B cell (primary cell): ENCODE measurements at regions not wholly inside any gene's neighbourhood (a gene's known extent, or its start where the extent isn't known, plus 50 kb on each side); places are given as distances from the start of the nearest gene placed in this dataset.

Experiments used
- ATAC-seq: fragments of 200-7000 bp; cut with Tn5 transposase; one replicate; pipeline ENCODE4 v1.10.0; 2021; ENCODE audit warnings: low read depth, mild to moderate bottlenecking, moderate number of reproducible peaks, moderate library complexity
- CTCF ChIA-PET: fragments of 350-600 bp; sonication (Branson Sonifier 250); formaldehyde crosslinking; loops from one replicate; lab custom pipeline; 2021; ENCODE audit warnings: antibody characterized with exemption, inconsistent platforms; lab: Charles Lee
- POLR2A ChIA-PET: fragments of 350-600 bp; sonication (Branson Sonifier 250); formaldehyde crosslinking; loops from one replicate; lab custom pipeline; 2021; ENCODE audit warnings: antibody characterized with exemption; lab: Charles Lee
- DNase-seq: peaks from one replicate; pipeline ENCODE4 v3.0.0; 2013
- H2AFZ ChIP-seq: 2 replicates; pipeline ENCODE4 v1.6.1; 2012; ENCODE audit warnings: mild to moderate bottlenecking, low read depth, low read length; ENCODE audit not compliant: insufficient read depth, poor library complexity, severe bottlenecking
- H3K27ac ChIP-seq, 2 donors: 1 replicate in 1 of 2; 2 replicates in 1 of 2; pipeline ENCODE4 v1.5.1; 2012 to 2013; ENCODE audit warnings: low read length in 2 of 2, mild to moderate bottlenecking in 2 of 2, moderate library complexity in 1 of 2
- H3K27me3 ChIP-seq, 4 experiments: fragments of 200-600 bp in 1 of 4; sonication (generic) in 1 of 4; replicated peaks in 1 of 4; 1 replicate in 2 of 4; 2 replicates in 2 of 4; pipeline versions ENCODE4 v1.6.1 to v1.7.0; 2013 to 2016; ENCODE audit warnings: low read length in 3 of 4, mild to moderate bottlenecking in 2 of 4, mixed read lengths in 1 of 4, moderate library complexity in 1 of 4; ENCODE audit not compliant: insufficient read depth in 4 of 4, control insufficient read depth in 3 of 4; ENCODE audit errors: control extremely low read depth in 1 of 4
- H3K36me3 ChIP-seq, 2 experiments: replicated peaks in 1 of 2; 1 replicate in 1 of 2; 2 replicates in 1 of 2; pipeline versions ENCODE4 v1.6.1 to v1.7.1; 2013; ENCODE audit warnings: low read length in 1 of 2; ENCODE audit not compliant: insufficient read depth in 2 of 2, control insufficient read depth in 1 of 2; ENCODE audit errors: control extremely low read depth in 1 of 2, extremely low read depth in 1 of 2
- H3K4me1 ChIP-seq, 2 donors: fragments of 200-600 bp in 1 of 2; sonication (generic) in 1 of 2; 1 replicate in 1 of 2; 2 replicates in 1 of 2; pipeline versions ENCODE4 v1.5.1 to v1.6.1; 2013 to 2017; ENCODE audit warnings: low read length in 2 of 2; ENCODE audit not compliant: control insufficient read depth in 2 of 2, insufficient read depth in 2 of 2
- H3K4me2 ChIP-seq: replicated peaks from 2 replicates; pipeline ENCODE3; 2012; ENCODE audit warnings: mild to moderate bottlenecking, low read depth, low read length; ENCODE audit not compliant: poor library complexity, severe bottlenecking
- H3K4me3 ChIP-seq, 5 experiments: fragments of 200-600 bp in 1 of 5; sonication (generic) in 1 of 5; 1 replicate in 3 of 5; 2 replicates in 2 of 5; pipeline versions ENCODE4 v1.5.1 to v1.7.0; 2011 to 2016; ENCODE audit warnings: low read length in 4 of 5, mild to moderate bottlenecking in 4 of 5, low read depth in 2 of 5, control low read depth in 1 of 5, moderate library complexity in 1 of 5; ENCODE audit not compliant: insufficient read depth in 1 of 5; ENCODE audit errors: control extremely low read depth in 1 of 5, extremely low read depth in 1 of 5
- H3K79me2 ChIP-seq: fragments of 200-600 bp; sonication (generic); one replicate; pipeline ENCODE4 v1.6.0; 2016; ENCODE audit warnings: low read length; ENCODE audit not compliant: control insufficient read depth, insufficient read depth
- H3K9ac ChIP-seq: fragments of 200-600 bp; sonication (generic); 2 replicates; pipeline ENCODE4 v1.6.1; 2017; ENCODE audit warnings: mild to moderate bottlenecking, low read length, moderate library complexity
- H3K9me3 ChIP-seq, 3 donors: one replicate each; pipeline versions ENCODE4 v1.6.1 to v1.7.1; 2013; ENCODE audit warnings: low read length in 2 of 3; ENCODE audit not compliant: control insufficient read depth in 2 of 3, insufficient read depth in 1 of 3; ENCODE audit errors: control extremely low read depth in 1 of 3
- H4K20me1 ChIP-seq: 2 replicates; pipeline ENCODE4 v1.6.0; 2012; ENCODE audit warnings: mild to moderate bottlenecking, low read length; ENCODE audit not compliant: insufficient read depth, control insufficient read depth, poor library complexity, severe bottlenecking
- H3K27ac Mint-ChIP-seq: one replicate; pipeline ENCODE4 v1.8.0; 2021; ENCODE audit warnings: mixed read lengths
- H3K27me3 Mint-ChIP-seq: one replicate; pipeline ENCODE4 v1.8.0; 2021; ENCODE audit warnings: mixed read lengths
- H3K4me1 Mint-ChIP-seq: one replicate; pipeline ENCODE4 v1.8.0; 2021; ENCODE audit warnings: mixed read lengths
- H3K4me3 Mint-ChIP-seq: one replicate; pipeline ENCODE4 v1.8.0; 2021; ENCODE audit warnings: mixed read lengths
- H3K9me3 Mint-ChIP-seq: one replicate; pipeline ENCODE4 v1.8.0; 2022; ENCODE audit warnings: mixed read lengths; ENCODE audit not compliant: insufficient read depth
- EZH2 ChIP-seq: IDR thresholded peaks from 2 replicates; pipeline ENCODE4 v1.6.1; 2012; ENCODE audit warnings: borderline replicate concordance, low read depth, mild to moderate bottlenecking, moderate library complexity, low read length; ENCODE audit not compliant: insufficient read depth, poor library complexity, severe bottlenecking
- WGBS: methylation state at CpG from one replicate; pipeline ENCODE4 v1.1.5; 2013; ENCODE audit warnings: missing lambda C conversion rate; ENCODE audit not compliant: insufficient coverage; 5-methylcytosine and 5-hydroxymethylcytosine counted together
- intact Hi-C: fragments of 100-400 bp; cut with micrococcal nuclease; formaldehyde crosslinking; loops from one replicate; pipeline ENCODE4 v1.10.0; 2022
- TF ChIP-seq, protein P1 (sequence below): fragments of 200-600 bp; IDR thresholded peaks from one replicate; pipeline ENCODE4 v1.8.0; 2022; ENCODE audit warnings: antibody characterized with exemption, mild to moderate bottlenecking

DNA sequence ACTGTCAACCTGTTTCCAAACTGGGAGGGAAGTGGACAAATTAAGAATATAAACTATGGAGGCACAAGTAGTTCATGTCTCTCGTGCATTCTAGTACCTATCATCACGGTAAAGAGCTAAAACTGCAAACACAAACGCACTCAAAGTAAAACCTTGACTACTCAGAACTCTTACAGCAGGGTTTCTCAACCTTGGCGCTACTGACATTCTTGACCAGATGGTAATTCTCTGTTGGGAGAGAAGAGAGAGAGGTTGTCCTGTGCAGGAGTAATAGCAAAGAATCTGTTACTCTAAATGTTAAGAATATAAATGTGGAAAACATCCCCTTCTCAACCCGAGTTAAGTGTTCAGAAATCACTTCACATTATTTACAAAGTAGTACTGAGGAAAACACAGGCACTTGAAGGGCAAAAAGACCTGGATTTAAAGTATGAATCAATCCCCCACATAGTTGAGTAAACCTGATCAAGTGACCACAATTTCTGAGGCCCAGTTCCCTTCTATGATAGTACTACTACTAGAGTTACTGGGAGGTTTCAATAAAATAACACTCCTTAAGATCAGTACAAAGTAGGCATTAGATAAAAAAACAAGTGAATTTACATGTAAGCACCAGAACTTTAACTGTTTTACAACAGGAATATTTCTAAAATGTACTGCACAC is 73.1 kb upstream of the ARHGAP32 start:
- ATAC-seq (no peak), DNase-seq (no peak)
- intact Hi-C loops = no loop called here
- Histone ChIP-seq H3K27ac (no peak overlapping the region), H3K4me3 (no peak overlapping the region), H2AFZ (no peak overlapping the region), H3K9ac (no peak overlapping the region), H3K79me2 (peaks cover 49% of the 10 kb centered on the region), H3K9me3 (no peaks in the 10 kb centered on the region), H3K4me2 (no peak overlapping the region), H3K36me3 (peaks cover 0 to 1% of the 10 kb centered on the region in 2 experiments), H3K4me1 (peaks cover 0 to 4% of the 10 kb centered on the region in 2 donors), H4K20me1 (no peaks in the 10 kb centered on the region), H3K27me3 (no peaks in the 10 kb centered on the region)
- ChIA-PET POLR2A (no interaction called here), CTCF (no interaction called here)
- Mint-ChIP-seq H3K9me3 (peaks cover 2% of the 10 kb centered on the region), H3K27ac (no peak overlapping the region), H3K4me1 (peaks cover 9% of the 10 kb centered on the region), H3K4me3 (no peak overlapping the region), H3K27me3 (peaks cover 4% of the 10 kb centered on the region)
- TF ChIP-seq, protein P1, sequence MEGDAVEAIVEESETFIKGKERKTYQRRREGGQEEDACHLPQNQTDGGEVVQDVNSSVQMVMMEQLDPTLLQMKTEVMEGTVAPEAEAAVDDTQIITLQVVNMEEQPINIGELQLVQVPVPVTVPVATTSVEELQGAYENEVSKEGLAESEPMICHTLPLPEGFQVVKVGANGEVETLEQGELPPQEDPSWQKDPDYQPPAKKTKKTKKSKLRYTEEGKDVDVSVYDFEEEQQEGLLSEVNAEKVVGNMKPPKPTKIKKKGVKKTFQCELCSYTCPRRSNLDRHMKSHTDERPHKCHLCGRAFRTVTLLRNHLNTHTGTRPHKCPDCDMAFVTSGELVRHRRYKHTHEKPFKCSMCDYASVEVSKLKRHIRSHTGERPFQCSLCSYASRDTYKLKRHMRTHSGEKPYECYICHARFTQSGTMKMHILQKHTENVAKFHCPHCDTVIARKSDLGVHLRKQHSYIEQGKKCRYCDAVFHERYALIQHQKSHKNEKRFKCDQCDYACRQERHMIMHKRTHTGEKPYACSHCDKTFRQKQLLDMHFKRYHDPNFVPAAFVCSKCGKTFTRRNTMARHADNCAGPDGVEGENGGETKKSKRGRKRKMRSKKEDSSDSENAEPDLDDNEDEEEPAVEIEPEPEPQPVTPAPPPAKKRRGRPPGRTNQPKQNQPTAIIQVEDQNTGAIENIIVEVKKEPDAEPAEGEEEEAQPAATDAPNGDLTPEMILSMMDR = no peak
- TF ChIP-seq EZH2 = no peak
- WGBS = no CpG with 5 or more reads among the region's 5 CpGs

DNA sequence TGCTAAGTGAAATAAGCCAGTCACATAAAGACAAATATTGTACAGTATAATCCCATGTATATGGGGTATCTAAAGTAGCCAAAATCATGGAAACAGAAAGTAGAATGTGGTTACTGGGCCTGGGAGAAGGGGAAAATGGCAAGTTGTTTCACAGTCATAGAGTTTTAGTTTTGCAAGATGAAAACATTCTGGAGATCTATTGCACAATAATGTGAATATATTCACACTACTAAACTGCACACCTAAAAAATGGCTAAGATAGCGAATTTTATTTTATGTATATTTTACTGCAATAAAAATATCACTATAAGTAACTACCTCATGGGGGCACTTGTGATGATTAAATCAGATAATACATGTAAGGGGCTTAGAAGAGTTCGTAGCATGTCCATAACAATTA is 72.0 kb upstream of the ARHGAP32 start:
- no peak for DNase-seq
- no CpG with 5 or more reads among the region's 2 CpGs for WGBS
- H3K4me1 ChIP-seq = peaks cover 0 to 4% of the 10 kb centered on the region in 2 donors
- no peak overlapping the region for H2AFZ ChIP-seq
- intact Hi-C loops = no loop called here
- ATAC-seq = no peak
- no peak overlapping the region for H3K9ac ChIP-seq
- Mint-ChIP-seq H3K9me3 (peaks cover 2% of the 10 kb centered on the region), H3K27me3 (peaks cover 4% of the 10 kb centered on the region), H3K4me1 (peaks cover 5% of the 10 kb centered on the region), H3K4me3 (no peak overlapping the region), H3K27ac (no peak overlapping the region)
- no peaks in the 10 kb centered on the region for H3K9me3 ChIP-seq
- peaks cover 0 to 1% of the 10 kb centered on the region in 2 experiments for H3K36me3 ChIP-seq
- ChIA-PET POLR2A (no interaction called here), CTCF (no interaction called here)
- no peak overlapping the region for H3K27ac ChIP-seq
- peaks cover 39% of the 10 kb centered on the region for H3K79me2 ChIP-seq
- H3K27me3 ChIP-seq = no peaks in the 10 kb centered on the region
- H4K20me1 ChIP-seq = no peaks in the 10 kb centered on the region
- TF ChIP-seq, protein P1 = no peak
- TF ChIP-seq EZH2 = no peak
- no peak overlapping the region for H3K4me2 ChIP-seq
- H3K4me3 ChIP-seq = no peak overlapping the region
